ENCODE measurements at regions not wholly inside any gene's neighbourhood (a gene's known extent, or its start where the extent isn't known, plus 50 kb on each side); places are given as distances from the start of the nearest gene placed in this dataset.

- TF ChIP-seq, protein P1, sequence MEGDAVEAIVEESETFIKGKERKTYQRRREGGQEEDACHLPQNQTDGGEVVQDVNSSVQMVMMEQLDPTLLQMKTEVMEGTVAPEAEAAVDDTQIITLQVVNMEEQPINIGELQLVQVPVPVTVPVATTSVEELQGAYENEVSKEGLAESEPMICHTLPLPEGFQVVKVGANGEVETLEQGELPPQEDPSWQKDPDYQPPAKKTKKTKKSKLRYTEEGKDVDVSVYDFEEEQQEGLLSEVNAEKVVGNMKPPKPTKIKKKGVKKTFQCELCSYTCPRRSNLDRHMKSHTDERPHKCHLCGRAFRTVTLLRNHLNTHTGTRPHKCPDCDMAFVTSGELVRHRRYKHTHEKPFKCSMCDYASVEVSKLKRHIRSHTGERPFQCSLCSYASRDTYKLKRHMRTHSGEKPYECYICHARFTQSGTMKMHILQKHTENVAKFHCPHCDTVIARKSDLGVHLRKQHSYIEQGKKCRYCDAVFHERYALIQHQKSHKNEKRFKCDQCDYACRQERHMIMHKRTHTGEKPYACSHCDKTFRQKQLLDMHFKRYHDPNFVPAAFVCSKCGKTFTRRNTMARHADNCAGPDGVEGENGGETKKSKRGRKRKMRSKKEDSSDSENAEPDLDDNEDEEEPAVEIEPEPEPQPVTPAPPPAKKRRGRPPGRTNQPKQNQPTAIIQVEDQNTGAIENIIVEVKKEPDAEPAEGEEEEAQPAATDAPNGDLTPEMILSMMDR (conservative IDR thresholded peaks at IDR 0.05; ENCODE audit: low read depth, low read length), result no peak
- no peak for TF ChIP-seq EZH2 (IDR thresholded peaks at IDR 0.05; ENCODE audit: borderline replicate concordance, low read depth, low read length, poor library complexity, severe bottlenecking)
Observed at GRCh38 chr3:194908496-194908895, 222.8 kb downstream of the FAM43A start.
